MM.1S (cell line): ENCODE measurements at regions not wholly inside any gene's neighbourhood (a gene's known extent, or its start where the extent isn't known, plus 50 kb on each side); places are given as distances from the start of the nearest gene placed in this dataset.

ENCODE experiments used
- DNase-seq: peaks from one replicate; pipeline ENCODE4 v3.0.0-alpha.2; 2015
- H2AFZ ChIP-seq: fragments of 300-600 bp; sonication (generic); 2 replicates; pipeline ENCODE4 v1.6.0; 2016; ENCODE audit warnings: antibody characterized with exemption, low read length
- H3F3A ChIP-seq: fragments of 300-600 bp; sonication (generic); 2 replicates; pipeline ENCODE4 v1.6.1; 2016; ENCODE audit warnings: mild to moderate bottlenecking, antibody characterized with exemption, low read length, moderate library complexity, mixed read lengths; ENCODE audit not compliant: insufficient read depth
- H3K27ac ChIP-seq: fragments of 300-600 bp; sonication (generic); 2 replicates; pipeline ENCODE4 v1.5.1; 2016; ENCODE audit warnings: mild to moderate bottlenecking, low read length
- H3K27me3 ChIP-seq: fragments of 300-600 bp; sonication (generic); replicated peaks from 2 replicates; pipeline ENCODE4 v1.6.0; 2016; ENCODE audit warnings: low read length; ENCODE audit not compliant: insufficient read depth
- H3K36me3 ChIP-seq: fragments of 300-600 bp; sonication (generic); replicated peaks from 2 replicates; pipeline ENCODE4 v1.6.1; 2016; ENCODE audit warnings: mild to moderate bottlenecking, low read length, mixed read lengths; ENCODE audit not compliant: insufficient read depth
- H3K4me1 ChIP-seq: fragments of 300-600 bp; sonication (generic); 2 replicates; pipeline ENCODE4 v1.6.1; 2016; ENCODE audit warnings: low read length, mixed read lengths
- H3K4me2 ChIP-seq: fragments of 300-600 bp; sonication (generic); 2 replicates; pipeline ENCODE4 v1.6.0; 2016; ENCODE audit warnings: low read depth, low read length
- H3K4me3 ChIP-seq: fragments of 300-600 bp; sonication (generic); 2 replicates; pipeline ENCODE4 v1.5.1; 2016; ENCODE audit warnings: low read length, mixed read lengths
- H3K79me2 ChIP-seq: fragments of 300-600 bp; sonication (generic); 2 replicates; pipeline ENCODE4 v1.6.1; 2016; ENCODE audit warnings: mixed run types, low read length, mixed read lengths
- H3K9ac ChIP-seq: fragments of 300-600 bp; sonication (generic); 2 replicates; pipeline ENCODE4 v1.6.1; 2016; ENCODE audit warnings: low read length, mixed read lengths
- H3K9me2 ChIP-seq: fragments of 300-600 bp; sonication (generic); replicated peaks from 2 replicates; pipeline ENCODE4 v1.6.1; 2016; ENCODE audit warnings: mild to moderate bottlenecking, low read length, mixed read lengths; ENCODE audit not compliant: insufficient read depth
- H3K9me3 ChIP-seq: fragments of 300-600 bp; sonication (generic); replicated peaks from 2 replicates; pipeline ENCODE4 v1.6.1; 2016; ENCODE audit warnings: mild to moderate bottlenecking, low read length, mixed read lengths; ENCODE audit not compliant: insufficient read depth
- H4K20me1 ChIP-seq: fragments of 300-600 bp; sonication (generic); 2 replicates; pipeline ENCODE4 v1.6.1; 2016; ENCODE audit warnings: mild to moderate bottlenecking, low read length, moderate library complexity, mixed read lengths; ENCODE audit not compliant: insufficient read depth
- CTCF ChIP-seq: fragments of 300-600 bp; sonication (generic); IDR thresholded peaks from 2 replicates; pipeline ENCODE4 v1.5.1; 2016; ENCODE audit warnings: antibody characterized with exemption, low read length, mixed read lengths
- EZH2 ChIP-seq: fragments of 300-600 bp; sonication (generic); optimal IDR thresholded peaks from 2 replicates; pipeline ENCODE3; 2017; ENCODE audit warnings: low read depth, mild to moderate bottlenecking, antibody characterized with exemption, low read length, mixed read lengths
- EZH2phosphoT487 ChIP-seq: fragments of 300-600 bp; sonication (generic); IDR thresholded peaks from 2 replicates; pipeline ENCODE4 v1.6.1; 2018; ENCODE audit warnings: antibody characterized with exemption, low read length

GRCh38 chr5:30853158-30853557 lies 340.3 kb upstream of the CDH6 start:
- H3K36me3 ChIP-seq, result no peaks in the 10 kb centered on the region
- no peak overlapping the region for H2AFZ ChIP-seq
- H3K9ac ChIP-seq, result no peak overlapping the region
- H3K27ac ChIP-seq, result no peak overlapping the region
- H3F3A ChIP-seq, result no peaks in the 10 kb centered on the region
- no peak for DNase-seq
- H3K9me2 ChIP-seq, result no peaks in the 10 kb centered on the region
- no peaks in the 10 kb centered on the region for H4K20me1 ChIP-seq
- no peaks in the 10 kb centered on the region for H3K27me3 ChIP-seq
- no peak for TF ChIP-seq CTCF
- TF ChIP-seq EZH2, result no peak
- TF ChIP-seq EZH2phosphoT487, result no peak
- H3K4me1 ChIP-seq, result no peaks in the 10 kb centered on the region
- no peak overlapping the region for H3K4me2 ChIP-seq
- no peak overlapping the region for H3K4me3 ChIP-seq
- H3K9me3 ChIP-seq, result no peaks in the 10 kb centered on the region
- H3K79me2 ChIP-seq, result no peaks in the 10 kb centered on the region

GRCh38 chr5:30850866-30851265 lies 342.6 kb upstream of the CDH6 start:
- Histone ChIP-seq H3K36me3 (no peaks in the 10 kb centered on the region), H3K79me2 (no peaks in the 10 kb centered on the region), H3K9ac (no peak overlapping the region), H3K27me3 (no peaks in the 10 kb centered on the region), H3K9me2 (no peaks in the 10 kb centered on the region), H3K9me3 (no peaks in the 10 kb centered on the region), H3F3A (no peaks in the 10 kb centered on the region), H2AFZ (no peak overlapping the region), H3K4me3 (no peak overlapping the region), H3K27ac (no peak overlapping the region), H3K4me2 (no peak overlapping the region), H3K4me1 (no peaks in the 10 kb centered on the region), H4K20me1 (no peaks in the 10 kb centered on the region)
- no peak for TF ChIP-seq CTCF
- no peak for TF ChIP-seq EZH2phosphoT487
- no peak for TF ChIP-seq EZH2
- DNase-seq, result no peak

GRCh38 chr5:30849931-30850710 lies 343.4 kb upstream of the CDH6 start:
- Histone ChIP-seq H3K9ac (no peak overlapping the region), H3K4me1 (no peaks in the 10 kb centered on the region), H3K4me3 (no peak overlapping the region), H3K27ac (no peak overlapping the region), H4K20me1 (no peaks in the 10 kb centered on the region), H3K79me2 (no peaks in the 10 kb centered on the region), H3K36me3 (no peaks in the 10 kb centered on the region), H3K4me2 (no peak overlapping the region), H2AFZ (no peak overlapping the region), H3K27me3 (no peaks in the 10 kb centered on the region), H3K9me2 (no peaks in the 10 kb centered on the region), H3K9me3 (no peaks in the 10 kb centered on the region), H3F3A (no peaks in the 10 kb centered on the region)
- DNase-seq, result no peak
- TF ChIP-seq EZH2 (no peak), CTCF (no peak), EZH2phosphoT487 (no peak)
